ENCODE measurements at regions not wholly inside any gene's neighbourhood (a gene's known extent, or its start where the extent isn't known, plus 50 kb on each side); places are given as distances from the start of the nearest gene placed in this dataset.

DNA sequence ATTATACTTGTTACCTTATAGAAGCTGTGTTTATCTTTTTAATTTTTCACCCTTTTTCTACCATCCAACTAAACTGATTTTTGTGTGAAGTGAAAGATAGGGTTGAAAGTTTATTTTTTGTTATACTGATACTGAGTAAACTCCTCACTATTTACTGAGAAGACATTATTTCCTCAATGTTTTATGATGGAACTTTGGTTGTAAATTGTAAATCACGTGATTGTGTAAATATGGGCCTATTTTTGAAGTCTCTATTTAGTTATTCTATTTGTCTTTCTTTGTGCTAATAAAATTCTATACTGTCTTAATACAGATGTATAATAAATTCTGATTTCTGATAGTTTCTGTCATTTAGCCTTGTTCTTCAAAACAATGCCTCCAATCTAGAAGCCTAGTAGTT lies 697.2 kb upstream of the SLC8A1 start:
- whole genome bisulfite sequencing, 2 donors = 84 to 92% methylated on average over 1 of the region's 1 CpG
- DNase-seq = no peak
- Histone ChIP-seq H3K9me3 (no peaks in the 10 kb centered on the region), H3K36me3 (no peaks in the 10 kb centered on the region), H3K4me3 (replicated peaks in 1 of 3) (no peak overlapping the region), H3K27me3 (no peaks in the 10 kb centered on the region), H3K4me1 (no peaks in the 10 kb centered on the region), H3K27ac (no peak overlapping the region)
- TF ChIP-seq, protein P1, sequence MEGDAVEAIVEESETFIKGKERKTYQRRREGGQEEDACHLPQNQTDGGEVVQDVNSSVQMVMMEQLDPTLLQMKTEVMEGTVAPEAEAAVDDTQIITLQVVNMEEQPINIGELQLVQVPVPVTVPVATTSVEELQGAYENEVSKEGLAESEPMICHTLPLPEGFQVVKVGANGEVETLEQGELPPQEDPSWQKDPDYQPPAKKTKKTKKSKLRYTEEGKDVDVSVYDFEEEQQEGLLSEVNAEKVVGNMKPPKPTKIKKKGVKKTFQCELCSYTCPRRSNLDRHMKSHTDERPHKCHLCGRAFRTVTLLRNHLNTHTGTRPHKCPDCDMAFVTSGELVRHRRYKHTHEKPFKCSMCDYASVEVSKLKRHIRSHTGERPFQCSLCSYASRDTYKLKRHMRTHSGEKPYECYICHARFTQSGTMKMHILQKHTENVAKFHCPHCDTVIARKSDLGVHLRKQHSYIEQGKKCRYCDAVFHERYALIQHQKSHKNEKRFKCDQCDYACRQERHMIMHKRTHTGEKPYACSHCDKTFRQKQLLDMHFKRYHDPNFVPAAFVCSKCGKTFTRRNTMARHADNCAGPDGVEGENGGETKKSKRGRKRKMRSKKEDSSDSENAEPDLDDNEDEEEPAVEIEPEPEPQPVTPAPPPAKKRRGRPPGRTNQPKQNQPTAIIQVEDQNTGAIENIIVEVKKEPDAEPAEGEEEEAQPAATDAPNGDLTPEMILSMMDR (IDR thresholded peaks at IDR 0.05) = no peak
- no peak for TF ChIP-seq POLR2A (IDR thresholded peaks at IDR 0.05)
- intact Hi-C loops (cut with DNase I) = no loop called here

DNA sequence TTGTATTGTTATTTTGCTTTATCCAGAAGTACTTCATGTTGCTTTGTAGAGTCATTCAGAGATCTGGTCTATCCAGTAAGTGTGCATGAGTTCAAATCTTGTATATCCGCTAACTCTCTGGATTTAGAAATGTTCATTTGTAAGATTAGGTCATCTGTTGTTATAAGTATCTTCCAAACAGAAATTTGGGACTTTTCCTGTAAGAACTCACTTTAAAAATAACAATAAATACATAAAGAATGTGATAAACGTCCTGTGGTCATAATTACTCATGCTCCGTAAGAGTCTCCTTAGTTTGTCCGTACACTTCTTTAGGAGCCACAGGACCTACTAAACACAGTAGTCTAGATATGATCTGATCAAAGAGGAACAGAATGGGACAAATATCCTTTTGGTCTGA lies 699.9 kb upstream of the SLC8A1 start:
- WGBS, 2 donors = 89 to 90% methylated on average over 4 of the region's 4 CpGs
- Histone ChIP-seq H3K9me3 (no peaks in the 10 kb centered on the region), H3K4me3 (replicated peaks in 1 of 3) (no peak overlapping the region), H3K36me3 (no peaks in the 10 kb centered on the region), H3K27ac (no peak overlapping the region), H3K27me3 (no peaks in the 10 kb centered on the region), H3K4me1 (no peaks in the 10 kb centered on the region)
- no peak for DNase-seq
- TF ChIP-seq, protein P1 (IDR thresholded peaks at IDR 0.05) = no peak
- TF ChIP-seq POLR2A (IDR thresholded peaks at IDR 0.05) = no peak
- intact Hi-C loops (cut with DNase I) = no loop called here

DNA sequence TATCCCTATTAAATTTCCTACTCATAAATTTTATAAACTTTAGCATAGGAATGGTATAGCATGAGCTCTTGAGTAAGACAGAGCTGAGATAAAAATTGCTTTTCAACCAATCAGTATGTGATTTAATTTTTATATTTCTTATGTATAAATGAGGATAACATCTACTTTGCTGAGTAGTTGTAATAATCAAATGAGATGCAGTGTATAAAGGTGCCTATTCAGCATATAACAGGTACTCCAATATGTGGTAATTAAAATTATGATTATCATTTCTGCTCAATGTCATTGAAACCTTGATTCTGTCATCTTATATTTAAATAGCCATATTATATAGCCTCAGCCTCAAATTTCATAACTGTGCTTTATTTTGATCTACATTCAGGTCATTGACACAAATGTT lies 700.4 kb upstream of the SLC8A1 start:
- DNase-seq = no peak
- intact Hi-C loops (cut with DNase I) = no loop called here
- H3K4me1 ChIP-seq = no peaks in the 10 kb centered on the region

DNA sequence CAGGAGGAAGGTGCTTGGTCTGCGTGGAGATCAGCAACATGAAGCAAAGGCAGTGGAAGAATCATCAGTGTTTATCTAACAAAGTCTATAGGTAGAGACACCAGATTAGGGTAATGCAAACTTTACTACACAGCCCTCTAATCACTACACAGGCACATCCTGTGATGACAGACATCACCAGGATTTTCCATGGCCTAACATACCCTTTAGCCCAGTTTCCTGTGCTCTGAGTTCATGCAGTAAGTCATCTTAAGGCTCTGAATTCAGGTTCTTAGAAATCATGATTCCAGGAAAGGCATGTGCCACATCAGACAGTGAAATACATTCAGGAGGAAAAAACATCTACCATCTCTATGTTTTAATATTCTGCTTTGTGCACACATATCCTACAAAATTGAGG lies 708.5 kb upstream of the SLC8A1 start:
- Histone ChIP-seq H3K27me3 (no peaks in the 10 kb centered on the region), H3K9me3 (no peaks in the 10 kb centered on the region), H3K4me1 (no peaks in the 10 kb centered on the region), H3K36me3 (no peaks in the 10 kb centered on the region), H3K27ac (no peak overlapping the region), H3K4me3 (replicated peaks in 1 of 3) (no peak overlapping the region)
- no peak for DNase-seq
- 56 to 68% methylated on average over 1 of the region's 1 CpG for WGBS, 2 donors
- TF ChIP-seq, protein P1 (IDR thresholded peaks at IDR 0.05) = no peak
- no peak for TF ChIP-seq POLR2A (IDR thresholded peaks at IDR 0.05)
- intact Hi-C loops (cut with DNase I) = no loop called here

More for the DNA sequence above, 700.4 kb upstream of the SLC8A1 start:
- H3K27ac ChIP-seq = no peak overlapping the region
- no peaks in the 10 kb centered on the region for H3K27me3 ChIP-seq
- TF ChIP-seq POLR2A (IDR thresholded peaks at IDR 0.05) = no peak
- TF ChIP-seq, protein P1 (IDR thresholded peaks at IDR 0.05) = no peak
- no peaks in the 10 kb centered on the region for H3K9me3 ChIP-seq
- no peak overlapping the region for H3K4me3 ChIP-seq (replicated peaks in 1 of 3)
- H3K36me3 ChIP-seq = no peaks in the 10 kb centered on the region

DNA sequence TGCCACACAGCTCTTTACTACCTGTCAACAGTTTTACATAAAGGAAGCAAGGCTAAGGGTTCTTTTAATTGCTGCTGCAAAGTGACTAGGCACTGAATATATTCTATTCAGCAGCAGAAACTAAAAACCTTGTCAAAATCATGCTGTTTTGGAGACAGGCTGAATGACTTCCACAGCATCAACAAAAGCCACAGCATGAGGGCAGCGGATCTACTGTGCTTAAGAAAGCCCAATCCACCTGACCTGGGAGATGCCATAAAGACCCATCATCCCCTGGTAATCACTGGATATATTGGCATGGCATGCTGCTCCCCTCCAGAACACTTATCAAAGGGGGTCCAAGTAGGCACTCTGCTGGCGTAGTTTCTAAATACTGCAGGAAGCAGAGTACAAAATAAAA lies 715.1 kb upstream of the SLC8A1 start:
- H3K9me3 ChIP-seq = no peaks in the 10 kb centered on the region
- no peak overlapping the region for H3K4me3 ChIP-seq (replicated peaks in 1 of 3)
- DNase-seq = no peak
- H3K27me3 ChIP-seq = no peaks in the 10 kb centered on the region
- H3K36me3 ChIP-seq = no peaks in the 10 kb centered on the region
- intact Hi-C loops (cut with DNase I) = no loop called here
- TF ChIP-seq POLR2A (IDR thresholded peaks at IDR 0.05) = no peak
- TF ChIP-seq, protein P1 (IDR thresholded peaks at IDR 0.05) = no peak
- no peaks in the 10 kb centered on the region for H3K4me1 ChIP-seq
- no peak overlapping the region for H3K27ac ChIP-seq
- WGBS, 2 donors = 94 to 100% methylated on average over 2 of the region's 2 CpGs

Measured in thyroid gland (tissue), 4 donors.